HEK293T (cell line): ENCODE measurements at regions not wholly inside any gene's neighbourhood (a gene's known extent, or its start where the extent isn't known, plus 50 kb on each side); places are given as distances from the start of the nearest gene placed in this dataset.
"Not testable (repeated sequence)": the region's sequence is repeated elsewhere in the genome, so short reads cannot be mapped to it uniquely, and the experiment has no call there.

ENCODE experiments used
- CTCF ChIA-PET: fragments of 350-600 bp; formaldehyde crosslinking; extraction: SDS; loops from one replicate; lab custom pipeline; 2021; ENCODE audit warnings: antibody characterized with exemption, inconsistent platforms; lab: Yijun Ruan, JAX
- POLR2A ChIA-PET: fragments of 350-600 bp; formaldehyde crosslinking; extraction: SDS; loops from one replicate; lab custom pipeline; 2020; ENCODE audit warnings: antibody characterized with exemption, inconsistent platforms; lab: Yijun Ruan, JAX
- DNase-seq: peaks from one replicate; pipeline ENCODE4 v3.0.0; 2012; ENCODE audit warnings: mixed read lengths; ENCODE audit errors: extremely low spot score
- ARNT ChIP-seq: fragments of 450-650 bp; IDR thresholded peaks from 2 replicates; pipeline ENCODE4 v1.6.1; 2017; ENCODE audit warnings: mild to moderate bottlenecking
- BHLHE40 ChIP-seq: fragments of 450-650 bp; IDR thresholded peaks from 2 replicates; pipeline ENCODE4 v1.6.1; 2016; ENCODE audit warnings: mild to moderate bottlenecking, moderate library complexity, borderline replicate concordance
- CTBP1 ChIP-seq: fragments of 450-650 bp; IDR thresholded peaks from 2 replicates; pipeline ENCODE4 v1.6.1; 2016; ENCODE audit warnings: borderline replicate concordance
- ELF4 ChIP-seq: fragments of 450-650 bp; IDR thresholded peaks from 2 replicates; pipeline ENCODE4 v1.6.1; 2017; ENCODE audit warnings: antibody characterized with exemption
- FOXA1 ChIP-seq: fragments of 450-650 bp; IDR thresholded peaks from 2 replicates; pipeline ENCODE4 v1.6.1; 2016; ENCODE audit warnings: mild to moderate bottlenecking
- FOXK2 ChIP-seq: fragments of 450-650 bp; IDR thresholded peaks from 2 replicates; pipeline ENCODE4 v1.6.1; 2016; ENCODE audit warnings: mild to moderate bottlenecking
- FOXM1 ChIP-seq: fragments of 450-650 bp; IDR thresholded peaks from 2 replicates; pipeline ENCODE4 v1.6.1; 2017; ENCODE audit warnings: mild to moderate bottlenecking, borderline replicate concordance
- HDGF ChIP-seq: fragments of 450-650 bp; IDR thresholded peaks from 2 replicates; pipeline ENCODE4 v1.6.1; 2017; ENCODE audit warnings: antibody characterized with exemption, borderline replicate concordance
- L3MBTL2 ChIP-seq: fragments of 450-650 bp; conservative IDR thresholded peaks from 2 replicates; pipeline ENCODE4 v1.6.1; 2016; ENCODE audit warnings: mild to moderate bottlenecking
- LEF1 ChIP-seq: fragments of 450-650 bp; IDR thresholded peaks from 2 replicates; pipeline ENCODE4 v1.6.1; 2017; ENCODE audit warnings: mild to moderate bottlenecking, borderline replicate concordance
- NFRKB ChIP-seq: fragments of 450-650 bp; IDR thresholded peaks from 2 replicates; pipeline ENCODE4 v1.6.1; 2016; ENCODE audit warnings: mild to moderate bottlenecking, moderate library complexity
- PKNOX1 ChIP-seq: fragments of 450-650 bp; IDR thresholded peaks from 2 replicates; pipeline ENCODE4 v1.6.1; 2016
- SP1 ChIP-seq: fragments of 450-650 bp; IDR thresholded peaks from 2 replicates; pipeline ENCODE4 v1.6.1; 2017
- SUZ12 ChIP-seq: fragments of 450-650 bp; IDR thresholded peaks from 2 replicates; pipeline ENCODE4 v1.6.1; 2016; ENCODE audit warnings: mild to moderate bottlenecking
- TARDBP ChIP-seq: fragments of 450-650 bp; IDR thresholded peaks from 2 replicates; pipeline ENCODE4 v1.6.1; 2016
- ZNF384 ChIP-seq: fragments of 450-650 bp; IDR thresholded peaks from 2 replicates; pipeline ENCODE4 v1.6.1; 2016

- DNase-seq: no peak
- no peak for TF ChIP-seq FOXK2
- TF ChIP-seq HDGF: no peak
- no peak for TF ChIP-seq CTBP1
- TF ChIP-seq ELF4: no peak
- no peak for TF ChIP-seq TARDBP
- TF ChIP-seq SUZ12: no peak
- no peak for TF ChIP-seq BHLHE40
- no peak for TF ChIP-seq LEF1
- no peak for TF ChIP-seq ZNF384
- no peak for TF ChIP-seq FOXA1
- TF ChIP-seq SP1: no peak
- no peak for TF ChIP-seq ARNT
- ChIA-PET POLR2A (no interaction called here), CTCF (interaction anchor here (0.7 kb wide), 1 partner anchor 19 kb away, joined by 3 read pairs; no protein-coding TSS in a partner anchor)
Observed at GRCh38 chr6:92684386-92684785, 735.0 kb downstream of the EPHA7 start.

- DNase-seq: no peak
Observed at GRCh38 chr6:92683748-92684147, 735.6 kb downstream of the EPHA7 start.

GRCh38 chr6:92682516-92683398, 736.6 kb downstream of the EPHA7 start:
- POLR2A ChIA-PET: no interaction called here
- CTCF ChIA-PET: no interaction called here
- TF ChIP-seq TARDBP (no peak), PKNOX1 (no peak), SUZ12 (no peak), FOXM1 (no peak), CTBP1 (no peak), ELF4 (no peak), LEF1 (no peak), ZNF384 (no peak), NFRKB (no peak), ARNT (no peak), L3MBTL2 (no peak), FOXK2 (no peak), SP1 (no peak), HDGF (no peak), BHLHE40 (no peak), FOXA1 (no peak)
- no peak for DNase-seq

More at GRCh38 chr6:92683748-92684147, 735.6 kb downstream of the EPHA7 start:
- POLR2A ChIA-PET: no interaction called here
- TF ChIP-seq SUZ12 (no peak), FOXM1 (no peak), TARDBP (no peak), HDGF (no peak)
- CTCF ChIA-PET: no interaction called here

- no peak for TF ChIP-seq ARNT
- TF ChIP-seq NFRKB: no peak
- TF ChIP-seq TARDBP: no peak
- no peak for TF ChIP-seq FOXA1
- no peak for TF ChIP-seq CTBP1
- no peak for TF ChIP-seq SP1
- no peak for TF ChIP-seq PKNOX1
- TF ChIP-seq ELF4: no peak
- ChIA-PET POLR2A (no interaction called here), CTCF (no interaction called here)
- no peak for DNase-seq
Observed at GRCh38 chr6:92681401-92681800, 738.0 kb downstream of the EPHA7 start.

GRCh38 chr6:92671462-92671861, 747.9 kb downstream of the EPHA7 start:
- CTCF ChIA-PET, POLR2A ChIA-PET, DNase-seq: not testable (repeated sequence)

GRCh38 chr6:92667843-92668242, 751.5 kb downstream of the EPHA7 start:
- no peak for DNase-seq
- ChIA-PET POLR2A (no interaction called here), CTCF (no interaction called here)
- no peak for TF ChIP-seq CTBP1
- no peak for TF ChIP-seq ARNT
- TF ChIP-seq PKNOX1: no peak
- no peak for TF ChIP-seq HDGF
- TF ChIP-seq FOXA1: no peak
- TF ChIP-seq TARDBP: no peak
- no peak for TF ChIP-seq NFRKB
- TF ChIP-seq LEF1: no peak
- TF ChIP-seq FOXK2: no peak
- TF ChIP-seq BHLHE40: no peak
- TF ChIP-seq SP1: no peak
- no peak for TF ChIP-seq SUZ12
- no peak for TF ChIP-seq FOXM1
- TF ChIP-seq ZNF384: no peak
- TF ChIP-seq ELF4: no peak
- TF ChIP-seq L3MBTL2: no peak
